ENCODE measurements at regions not wholly inside any gene's neighbourhood (a gene's known extent, or its start where the extent isn't known, plus 50 kb on each side); places are given as distances from the start of the nearest gene placed in this dataset.

DNA sequence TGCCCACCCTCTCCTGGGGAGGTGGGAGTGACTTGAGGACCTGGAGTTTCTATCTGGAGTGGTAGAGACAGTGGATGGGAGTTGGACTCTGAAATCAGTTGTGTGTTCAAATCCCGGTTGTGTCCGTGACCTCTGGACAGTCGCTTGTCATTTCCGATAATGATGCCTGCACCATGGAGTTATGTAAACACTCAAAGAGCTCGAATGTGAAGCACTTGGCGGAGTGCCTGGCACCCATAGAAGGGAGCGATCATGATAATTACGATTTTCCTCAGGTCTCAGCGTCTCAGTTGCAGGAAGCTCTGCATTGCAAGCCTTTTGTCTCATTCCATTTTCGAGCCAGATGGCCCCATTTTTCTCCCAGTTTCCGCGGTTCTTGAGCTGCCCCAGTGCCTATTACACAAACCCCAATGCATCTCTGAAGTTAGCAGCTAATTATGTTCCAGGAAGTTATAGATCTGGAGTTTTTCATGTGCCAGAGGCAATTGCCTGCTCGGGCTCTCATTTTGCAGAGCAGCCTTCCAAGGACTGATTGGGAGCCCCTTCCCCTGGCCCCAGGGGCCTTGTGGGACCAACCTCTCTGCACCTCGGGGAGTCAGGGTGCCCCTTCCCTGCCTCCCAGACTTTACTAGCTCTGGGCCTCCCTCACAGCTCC is 175.5 kb upstream of the MVB12B start:
- Histone ChIP-seq H3K27me3 (peaks cover 3% of the 10 kb centered on the region), H3K4me3 (no peak overlapping the region), H3K36me3 (replicated peaks in 1 of 2) (no peaks in the 10 kb centered on the region), H3K9me3 (replicated peaks in 1 of 3) (no peaks in the 10 kb centered on the region), H3K4me1 (replicated peaks in 1 of 2) (no peaks in the 10 kb centered on the region), H3K27ac (no peak overlapping the region)
- 55 to 71% (median 67%) methylated on average over 11 to 14 of the region's 14 CpGs for WGBS, 4 donors
- intact Hi-C loops (cut with DNase I), result no loop called here
- TF ChIP-seq POLR2A (IDR thresholded peaks at IDR 0.05), result no peak
- TF ChIP-seq, protein P1, sequence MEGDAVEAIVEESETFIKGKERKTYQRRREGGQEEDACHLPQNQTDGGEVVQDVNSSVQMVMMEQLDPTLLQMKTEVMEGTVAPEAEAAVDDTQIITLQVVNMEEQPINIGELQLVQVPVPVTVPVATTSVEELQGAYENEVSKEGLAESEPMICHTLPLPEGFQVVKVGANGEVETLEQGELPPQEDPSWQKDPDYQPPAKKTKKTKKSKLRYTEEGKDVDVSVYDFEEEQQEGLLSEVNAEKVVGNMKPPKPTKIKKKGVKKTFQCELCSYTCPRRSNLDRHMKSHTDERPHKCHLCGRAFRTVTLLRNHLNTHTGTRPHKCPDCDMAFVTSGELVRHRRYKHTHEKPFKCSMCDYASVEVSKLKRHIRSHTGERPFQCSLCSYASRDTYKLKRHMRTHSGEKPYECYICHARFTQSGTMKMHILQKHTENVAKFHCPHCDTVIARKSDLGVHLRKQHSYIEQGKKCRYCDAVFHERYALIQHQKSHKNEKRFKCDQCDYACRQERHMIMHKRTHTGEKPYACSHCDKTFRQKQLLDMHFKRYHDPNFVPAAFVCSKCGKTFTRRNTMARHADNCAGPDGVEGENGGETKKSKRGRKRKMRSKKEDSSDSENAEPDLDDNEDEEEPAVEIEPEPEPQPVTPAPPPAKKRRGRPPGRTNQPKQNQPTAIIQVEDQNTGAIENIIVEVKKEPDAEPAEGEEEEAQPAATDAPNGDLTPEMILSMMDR (IDR thresholded peaks at IDR 0.05), result no peak
- DNase-seq, result peak in 4 of 7 donors; percentile 9 to 37 (median 20)

GRCh38 chr9:126151686-126152134 is 174.9 kb upstream of the MVB12B start:
- Histone ChIP-seq H3K4me1 (replicated peaks in 1 of 2) (no peaks in the 10 kb centered on the region), H3K4me3 (no peak overlapping the region), H3K9me3 (replicated peaks in 1 of 3) (no peaks in the 10 kb centered on the region), H3K36me3 (replicated peaks in 1 of 2) (no peaks in the 10 kb centered on the region), H3K27ac (no peak overlapping the region), H3K27me3 (peaks cover 3% of the 10 kb centered on the region)
- no peak for TF ChIP-seq POLR2A (IDR thresholded peaks at IDR 0.05)
- TF ChIP-seq, protein P1 (IDR thresholded peaks at IDR 0.05), result no peak
- WGBS, 4 donors, result 23 to 29% (median 24%) methylated on average over 3 to 5 of the region's 5 CpGs
- intact Hi-C loops (cut with DNase I), result no loop called here
- DNase-seq, result peak in 2 of 7 donors; percentile 12 to 37

DNA sequence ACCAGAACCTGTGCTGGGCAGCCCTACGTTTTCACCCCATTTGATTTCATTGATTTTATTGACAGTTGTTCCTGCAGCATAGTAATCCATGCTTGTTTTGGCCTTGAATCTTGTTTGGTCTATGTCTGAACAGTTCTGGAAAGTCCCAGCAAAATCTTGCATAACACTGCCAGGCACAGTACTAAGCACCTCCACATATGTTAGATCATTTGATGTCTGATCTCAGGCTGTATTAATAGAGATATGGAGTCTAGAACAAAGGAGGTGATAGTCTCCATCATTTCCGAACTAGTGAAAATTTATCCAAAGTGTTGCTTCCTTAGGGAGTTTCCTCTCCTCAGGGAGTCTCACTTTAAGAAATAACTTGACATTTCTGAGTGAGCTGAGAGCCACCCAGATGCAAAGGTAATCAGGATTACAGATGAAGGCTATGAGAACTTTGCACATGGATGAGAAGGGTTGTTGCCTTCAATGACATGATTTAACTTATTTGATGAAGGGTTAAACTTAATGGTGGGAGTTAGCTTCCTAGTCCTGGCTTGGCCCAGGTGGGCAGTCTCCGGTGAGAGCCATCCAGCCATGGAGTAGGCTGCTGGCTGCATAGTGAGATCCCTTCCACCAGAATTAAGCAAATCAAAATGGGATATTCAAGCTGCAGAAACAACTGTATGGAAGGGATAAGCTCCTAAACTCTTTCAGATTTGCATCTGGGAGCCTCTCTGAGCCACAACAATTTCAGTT is 173.8 kb upstream of the MVB12B start:
- peaks cover 3% of the 10 kb centered on the region for H3K27me3 ChIP-seq
- no peaks in the 10 kb centered on the region for H3K9me3 ChIP-seq (replicated peaks in 1 of 3)
- H3K36me3 ChIP-seq (replicated peaks in 1 of 2), result no peaks in the 10 kb centered on the region
- DNase-seq, result peak in 2 of 7 donors; percentile 3 to 5
- 73 to 77% (median 75%) methylated on average over 3 of the region's 3 CpGs for WGBS, 4 donors
- no peaks in the 10 kb centered on the region for H3K4me1 ChIP-seq (replicated peaks in 1 of 2)
- TF ChIP-seq, protein P1 (IDR thresholded peaks at IDR 0.05), result no peak
- no peak for TF ChIP-seq POLR2A (IDR thresholded peaks at IDR 0.05)
- no peak overlapping the region for H3K27ac ChIP-seq
- intact Hi-C loops (cut with DNase I), result no loop called here
- H3K4me3 ChIP-seq, result no peak overlapping the region

DNA sequence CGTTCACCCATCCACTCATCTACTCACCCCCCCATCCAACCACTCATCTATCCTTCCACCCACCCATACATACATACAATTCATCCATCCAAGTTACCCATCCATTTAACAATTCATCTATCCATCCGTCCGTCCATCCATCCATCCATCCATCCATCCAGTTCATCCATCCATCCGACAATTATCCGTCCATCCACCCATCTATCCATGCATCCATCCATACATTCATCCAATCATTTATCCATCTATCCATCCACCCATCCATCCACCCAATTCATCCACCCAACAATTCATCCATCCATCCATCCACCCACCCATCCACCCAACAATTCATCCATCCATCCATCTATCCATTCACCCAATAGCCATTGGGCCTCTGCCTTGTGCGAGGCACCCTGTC is 173.2 kb upstream of the MVB12B start:
- intact Hi-C loops (cut with DNase I), result no loop called here
- WGBS, 4 donors, result 63 to 71% (median 70%) methylated on average over 6 of the region's 6 CpGs
- TF ChIP-seq, protein P1 (IDR thresholded peaks at IDR 0.05), result no peak
- TF ChIP-seq POLR2A (IDR thresholded peaks at IDR 0.05), result no peak
- peak in 1 of 7 donors; percentile 23 for DNase-seq
- Histone ChIP-seq H3K27ac (no peak overlapping the region), H3K4me3 (no peak overlapping the region), H3K9me3 (replicated peaks in 1 of 3) (no peaks in the 10 kb centered on the region), H3K27me3 (peaks cover 3% of the 10 kb centered on the region), H3K4me1 (replicated peaks in 1 of 2) (no peaks in the 10 kb centered on the region), H3K36me3 (replicated peaks in 1 of 2) (no peaks in the 10 kb centered on the region)
